Nephron (organoid): ENCODE measurements at regions not wholly inside any gene's neighbourhood (a gene's known extent, or its start where the extent isn't known, plus 50 kb on each side); places are given as distances from the start of the nearest gene placed in this dataset.

Experiments
- H3K27ac Mint-ChIP-seq, 3 experiments: 2 replicates each; pipeline ENCODE4 v1.8.0; 2020; ENCODE audit warnings: mixed read lengths in 3 of 3, mild to moderate bottlenecking in 2 of 3, moderate library complexity in 1 of 3
- H3K27me3 Mint-ChIP-seq: 2 replicates; pipeline ENCODE4 v1.8.0; 2021; ENCODE audit warnings: low read depth, mild to moderate bottlenecking, moderate library complexity, mixed read lengths
- H3K36me3 Mint-ChIP-seq: 2 replicates; pipeline ENCODE4 v1.8.0; 2020; ENCODE audit warnings: low read depth, mixed read lengths
- H3K4me1 Mint-ChIP-seq: 2 replicates; pipeline ENCODE4 v1.8.0; 2020; ENCODE audit warnings: mixed read lengths
- H3K4me3 Mint-ChIP-seq, 3 experiments: 2 replicates each; pipeline ENCODE4 v1.8.0; 2020; ENCODE audit warnings: mild to moderate bottlenecking in 3 of 3, mixed read lengths in 3 of 3, moderate library complexity in 2 of 3
- H3K9me3 Mint-ChIP-seq: 2 replicates; pipeline ENCODE4 v1.8.0; 2020; ENCODE audit warnings: mixed read lengths
- CTCF ChIP-seq, 3 experiments: fragments of 200-600 bp; sonication (generic); IDR thresholded peaks; one replicate each; pipeline ENCODE4 v1.5.0; 2021; ENCODE audit warnings: antibody characterized with exemption in 3 of 3; ENCODE audit not compliant: unreplicated experiment in 3 of 3

- TF ChIP-seq CTCF (IDR thresholded peaks at IDR 0.05; ENCODE audit: unreplicated experiment in 3 of 3) = no peak
- Mint-ChIP-seq H3K4me1 (peaks cover 39% of the 10 kb centered on the region), H3K4me3 (no peak overlapping the region), H3K9me3 (no peaks in the 10 kb centered on the region), H3K36me3 (no peaks in the 10 kb centered on the region), H3K27me3 (peaks cover 32% of the 10 kb centered on the region), H3K27ac (no peak overlapping the region)
Measured at GRCh38 chr6:105598264-105598663, 195.4 kb upstream of the PREP start.

GRCh38 chr6:105596284-105596755 lies 193.4 kb upstream of the PREP start:
- TF ChIP-seq CTCF (IDR thresholded peaks at IDR 0.05; ENCODE audit: unreplicated experiment in 3 of 3) = no peak
- no peak overlapping the region for H3K4me3 Mint-ChIP-seq
- H3K27ac Mint-ChIP-seq = peak overlapping the region; percentile 16 to 53 (median 42)
- no peaks in the 10 kb centered on the region for H3K9me3 Mint-ChIP-seq
- no peaks in the 10 kb centered on the region for H3K36me3 Mint-ChIP-seq
- peaks cover 32% of the 10 kb centered on the region for H3K27me3 Mint-ChIP-seq
- H3K4me1 Mint-ChIP-seq = peaks cover 32% of the 10 kb centered on the region

DNA sequence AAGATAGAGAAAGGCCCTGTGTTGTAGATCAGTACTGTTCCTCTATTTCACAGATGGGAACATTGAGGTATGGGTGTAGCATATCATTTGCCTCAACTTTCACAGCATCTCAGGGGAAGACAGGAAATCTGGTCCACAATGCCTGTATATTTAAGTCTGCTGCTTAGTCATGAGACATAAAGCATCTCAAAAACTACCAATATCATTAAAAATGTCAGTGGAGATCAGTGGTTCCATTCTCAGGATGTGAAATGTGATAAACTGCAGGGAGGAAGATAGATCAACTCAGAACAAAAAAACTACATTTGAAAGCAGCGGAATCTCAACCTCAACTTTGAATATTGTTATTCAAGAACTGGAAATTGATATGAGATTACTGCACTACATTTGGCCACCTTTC lies 192.9 kb upstream of the PREP start:
- TF ChIP-seq CTCF (IDR thresholded peaks at IDR 0.05; ENCODE audit: unreplicated experiment in 3 of 3) = no peak
- Mint-ChIP-seq H3K4me3 (no peak overlapping the region), H3K4me1 (peaks cover 29% of the 10 kb centered on the region), H3K27me3 (peaks cover 31% of the 10 kb centered on the region), H3K36me3 (no peaks in the 10 kb centered on the region), H3K27ac (peak overlapping the region; percentile 16 to 53 (median 42)), H3K9me3 (no peaks in the 10 kb centered on the region)

DNA sequence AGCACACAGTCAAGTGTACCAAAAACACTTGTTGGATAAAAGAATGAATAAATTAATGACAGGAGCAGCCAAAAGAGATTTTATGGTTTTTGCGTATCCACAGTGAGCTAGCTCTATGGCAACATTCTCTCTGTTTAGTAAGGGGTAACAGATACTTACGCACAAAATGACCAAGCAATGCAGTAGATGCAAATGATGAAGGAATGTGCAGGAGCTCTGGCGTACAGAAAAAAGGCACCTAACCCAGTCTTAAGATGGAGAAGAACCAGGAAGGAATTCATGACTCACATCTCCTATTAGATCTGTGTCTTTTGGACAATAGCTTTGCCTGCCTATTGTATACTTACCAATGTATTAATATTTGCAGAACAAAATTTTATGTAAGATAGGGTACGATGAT lies 191.9 kb upstream of the PREP start:
- H3K4me3 Mint-ChIP-seq = no peak overlapping the region
- TF ChIP-seq CTCF (IDR thresholded peaks at IDR 0.05; ENCODE audit: unreplicated experiment in 3 of 3) = no peak
- peak overlapping the region in 1 of 3 experiments; percentile 66 for H3K27ac Mint-ChIP-seq
- H3K36me3 Mint-ChIP-seq = no peaks in the 10 kb centered on the region
- peaks cover 23% of the 10 kb centered on the region for H3K4me1 Mint-ChIP-seq
- no peaks in the 10 kb centered on the region for H3K9me3 Mint-ChIP-seq
- peaks cover 25% of the 10 kb centered on the region for H3K27me3 Mint-ChIP-seq

DNA sequence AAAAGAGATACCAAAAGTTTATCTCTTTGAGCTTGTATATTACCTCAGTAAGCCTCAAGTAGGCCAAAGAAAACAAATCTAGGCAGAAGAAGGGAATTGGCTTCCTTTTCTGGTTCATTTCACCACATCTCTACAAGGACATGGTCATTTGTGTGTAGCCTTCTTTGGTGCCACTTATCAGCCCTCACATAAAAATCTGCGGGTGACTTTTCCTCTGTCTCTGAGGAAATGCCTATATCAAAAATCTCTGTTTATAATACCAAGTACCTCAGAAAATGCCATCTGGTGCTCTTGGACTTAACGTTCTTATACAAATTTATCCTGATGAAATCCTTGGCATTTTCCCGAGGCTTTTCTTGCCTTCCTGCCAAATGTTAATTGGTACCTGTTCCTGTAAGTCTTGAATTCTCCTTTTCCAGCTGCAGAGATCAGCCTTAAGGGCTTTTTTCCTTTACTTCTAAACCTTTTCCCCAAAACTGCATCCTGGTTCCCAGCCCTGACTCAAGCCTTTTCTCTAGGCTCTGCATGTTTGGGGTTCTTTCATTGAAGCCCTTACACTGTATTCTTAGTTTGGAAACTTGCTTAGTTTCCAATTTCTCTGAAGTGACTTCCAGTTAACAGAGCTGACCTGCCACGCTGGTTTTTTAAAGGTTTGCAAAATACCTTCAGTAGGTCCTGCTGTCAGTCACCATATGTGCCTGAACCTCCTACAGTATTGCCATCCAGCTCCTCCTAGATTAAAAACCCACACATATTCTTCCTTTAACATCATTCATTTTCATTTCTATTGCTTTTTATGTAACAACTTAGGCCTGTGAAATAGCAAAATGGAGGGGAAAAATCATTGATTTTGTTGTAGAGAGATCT lies 191.2 kb upstream of the PREP start:
- Mint-ChIP-seq H3K4me3 (no peak overlapping the region), H3K4me1 (peaks cover 23% of the 10 kb centered on the region), H3K27ac (peak overlapping the region in 2 of 3 experiments; percentile 6 to 66), H3K27me3 (peaks cover 26% of the 10 kb centered on the region), H3K36me3 (no peaks in the 10 kb centered on the region), H3K9me3 (no peaks in the 10 kb centered on the region)
- TF ChIP-seq CTCF (IDR thresholded peaks at IDR 0.05; ENCODE audit: unreplicated experiment in 3 of 3) = no peak
